GM20000 (cell line): ENCODE measurements at regions not wholly inside any gene's neighbourhood (a gene's known extent, or its start where the extent isn't known, plus 50 kb on each side); places are given as distances from the start of the nearest gene placed in this dataset.

Experiments
- DNase-seq: peaks from one replicate; pipeline ENCODE4 v3.0.0; 2012; ENCODE audit warnings: low spot score
- TF ChIP-seq, protein P1 (sequence below): IDR thresholded peaks from 2 replicates; pipeline ENCODE4 v1.5.1; 2012; ENCODE audit warnings: mild to moderate bottlenecking, control low read depth; ENCODE audit errors: extremely low read depth, missing control alignments

DNA sequence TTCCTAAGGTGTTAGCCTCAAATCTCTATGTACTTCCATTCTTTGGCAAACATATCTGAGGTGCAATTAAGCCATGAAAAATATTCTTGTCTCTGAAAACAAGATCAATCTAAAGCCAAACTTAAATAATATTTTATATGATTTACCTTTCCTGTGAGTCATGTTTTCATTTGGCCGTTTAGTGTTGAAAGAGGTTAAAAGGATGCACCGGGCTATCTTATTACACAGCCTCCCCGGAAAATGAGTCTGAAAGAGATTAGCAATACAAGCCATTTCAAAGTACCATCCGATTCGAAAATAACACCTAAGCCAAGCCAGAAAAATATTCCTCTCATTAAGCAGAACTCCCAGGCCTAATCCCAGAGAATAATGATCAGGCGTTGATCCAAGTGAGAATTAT lies 161.5 kb upstream of the EPHA5 start:
- DNase-seq, result no peak
- TF ChIP-seq, protein P1, sequence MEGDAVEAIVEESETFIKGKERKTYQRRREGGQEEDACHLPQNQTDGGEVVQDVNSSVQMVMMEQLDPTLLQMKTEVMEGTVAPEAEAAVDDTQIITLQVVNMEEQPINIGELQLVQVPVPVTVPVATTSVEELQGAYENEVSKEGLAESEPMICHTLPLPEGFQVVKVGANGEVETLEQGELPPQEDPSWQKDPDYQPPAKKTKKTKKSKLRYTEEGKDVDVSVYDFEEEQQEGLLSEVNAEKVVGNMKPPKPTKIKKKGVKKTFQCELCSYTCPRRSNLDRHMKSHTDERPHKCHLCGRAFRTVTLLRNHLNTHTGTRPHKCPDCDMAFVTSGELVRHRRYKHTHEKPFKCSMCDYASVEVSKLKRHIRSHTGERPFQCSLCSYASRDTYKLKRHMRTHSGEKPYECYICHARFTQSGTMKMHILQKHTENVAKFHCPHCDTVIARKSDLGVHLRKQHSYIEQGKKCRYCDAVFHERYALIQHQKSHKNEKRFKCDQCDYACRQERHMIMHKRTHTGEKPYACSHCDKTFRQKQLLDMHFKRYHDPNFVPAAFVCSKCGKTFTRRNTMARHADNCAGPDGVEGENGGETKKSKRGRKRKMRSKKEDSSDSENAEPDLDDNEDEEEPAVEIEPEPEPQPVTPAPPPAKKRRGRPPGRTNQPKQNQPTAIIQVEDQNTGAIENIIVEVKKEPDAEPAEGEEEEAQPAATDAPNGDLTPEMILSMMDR, result no peak

DNA sequence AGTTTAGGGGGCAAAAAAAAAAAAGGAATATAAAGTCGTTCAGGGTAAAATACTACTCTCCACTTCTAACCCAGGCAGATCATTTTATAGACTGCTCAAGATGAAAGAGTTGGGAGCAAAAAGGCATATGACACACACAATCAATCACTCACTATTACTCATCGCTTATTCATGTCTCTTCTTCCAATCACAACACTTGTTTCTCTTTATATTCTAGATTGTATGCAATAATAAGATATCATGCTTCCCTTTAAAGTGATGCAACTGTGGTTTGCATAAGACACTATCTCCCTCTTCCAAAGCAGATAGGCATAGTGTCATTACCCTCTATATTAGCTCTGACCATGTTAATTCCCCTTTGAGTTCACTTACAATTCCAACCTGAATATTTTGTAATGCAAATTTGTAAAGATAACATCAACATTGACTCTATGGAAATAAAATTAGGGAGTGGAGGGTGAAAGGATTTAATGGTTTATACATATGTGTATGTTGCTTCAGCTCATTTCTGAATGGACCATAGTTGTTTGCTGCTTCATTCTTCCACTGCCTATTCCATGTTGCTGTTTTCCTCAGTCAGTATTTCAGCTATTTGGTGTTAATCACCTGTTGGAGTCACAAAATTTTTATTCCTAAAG lies 154.9 kb upstream of the EPHA5 start:
- DNase-seq, result no peak
- TF ChIP-seq, protein P1, result no peak

DNA sequence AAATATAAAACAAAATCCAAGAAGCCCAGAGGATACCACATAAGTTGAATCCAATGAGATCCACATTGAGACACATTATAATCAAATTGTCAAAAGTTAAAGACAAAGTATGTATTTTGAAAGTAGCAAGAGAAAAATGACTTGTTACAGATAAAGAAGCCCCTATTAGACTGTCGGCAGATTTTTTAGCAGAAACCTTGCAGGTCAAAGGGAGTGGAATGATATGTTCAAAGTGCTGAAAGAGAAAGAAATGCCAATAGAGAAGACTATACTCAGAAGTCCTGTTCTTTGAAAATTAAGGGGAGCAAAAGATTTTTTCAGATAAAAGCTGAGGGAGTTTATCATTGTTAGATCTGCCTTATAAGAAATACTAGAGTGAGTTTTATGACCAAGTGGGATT lies 148.9 kb upstream of the EPHA5 start:
- TF ChIP-seq, protein P1, result no peak
- no peak for DNase-seq

DNA sequence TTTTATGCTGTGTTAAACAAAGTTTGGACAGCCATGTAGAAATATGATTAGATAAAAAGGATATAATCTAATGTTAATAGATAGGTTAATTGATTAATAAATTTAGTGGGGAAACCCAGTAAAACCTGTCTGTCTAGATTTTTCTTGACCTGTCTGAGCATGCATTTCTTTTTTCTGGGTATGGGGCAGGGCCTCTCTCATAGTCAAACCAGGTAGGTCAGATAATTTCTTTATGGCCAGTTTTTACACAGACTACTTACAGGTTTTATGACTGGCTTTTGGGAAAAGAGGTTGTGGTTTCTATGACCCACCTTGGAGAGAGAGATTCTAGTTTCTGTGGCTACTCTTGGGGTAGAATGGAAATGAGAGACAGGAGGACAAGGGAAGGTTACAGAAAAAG lies 135.6 kb upstream of the EPHA5 start:
- no peak for DNase-seq
- TF ChIP-seq, protein P1, result no peak

DNA sequence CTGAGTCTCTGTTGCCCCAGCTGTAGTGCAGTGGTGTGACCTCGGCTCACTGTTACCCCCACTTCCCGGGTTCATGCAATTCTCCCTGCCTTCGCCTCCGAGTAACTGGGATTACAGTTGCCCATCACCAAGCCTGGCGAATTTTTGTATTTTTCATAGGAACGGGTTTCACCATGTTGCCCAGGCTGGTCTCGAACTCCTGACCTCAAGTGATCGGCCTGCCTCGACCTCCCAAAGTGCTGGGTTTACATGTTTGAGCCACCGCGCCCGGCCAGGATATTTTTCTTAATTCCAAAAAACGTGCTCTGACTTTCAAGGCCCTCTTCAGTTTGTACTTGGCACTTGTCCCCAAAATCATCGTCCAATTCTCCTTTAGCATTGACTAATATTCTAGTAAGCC lies 129.2 kb upstream of the EPHA5 start:
- TF ChIP-seq, protein P1, result no peak
- no peak for DNase-seq

DNA sequence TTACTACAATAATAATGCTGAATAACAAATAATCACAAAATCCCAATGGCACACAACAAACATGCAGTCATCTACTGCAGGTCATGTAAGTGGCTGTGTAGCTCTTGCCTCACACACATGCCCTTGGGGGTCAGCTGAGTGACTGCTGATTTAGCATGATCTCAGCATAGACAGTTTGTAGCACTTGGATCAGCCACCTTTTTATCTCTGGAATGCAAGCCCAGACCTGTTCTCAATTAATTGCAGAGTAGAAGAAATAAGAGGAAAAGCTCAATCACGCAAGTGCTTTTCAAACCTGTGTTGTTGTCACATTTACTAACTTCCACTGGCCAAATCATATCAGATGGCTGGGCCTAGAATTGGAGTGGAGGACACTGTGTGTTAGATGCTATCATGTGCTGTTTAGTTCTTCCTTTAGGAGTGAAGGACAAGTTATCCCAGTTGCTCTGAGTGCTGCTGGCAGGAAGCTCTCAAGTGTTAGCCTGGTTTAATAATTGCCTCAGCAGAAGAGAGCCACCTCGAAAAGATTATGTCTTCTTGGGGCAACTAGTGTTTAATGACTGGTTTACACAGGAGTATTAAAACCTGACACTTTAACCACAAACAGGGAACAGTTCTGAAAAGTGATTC lies 128.3 kb upstream of the EPHA5 start:
- TF ChIP-seq, protein P1, result no peak

DNA sequence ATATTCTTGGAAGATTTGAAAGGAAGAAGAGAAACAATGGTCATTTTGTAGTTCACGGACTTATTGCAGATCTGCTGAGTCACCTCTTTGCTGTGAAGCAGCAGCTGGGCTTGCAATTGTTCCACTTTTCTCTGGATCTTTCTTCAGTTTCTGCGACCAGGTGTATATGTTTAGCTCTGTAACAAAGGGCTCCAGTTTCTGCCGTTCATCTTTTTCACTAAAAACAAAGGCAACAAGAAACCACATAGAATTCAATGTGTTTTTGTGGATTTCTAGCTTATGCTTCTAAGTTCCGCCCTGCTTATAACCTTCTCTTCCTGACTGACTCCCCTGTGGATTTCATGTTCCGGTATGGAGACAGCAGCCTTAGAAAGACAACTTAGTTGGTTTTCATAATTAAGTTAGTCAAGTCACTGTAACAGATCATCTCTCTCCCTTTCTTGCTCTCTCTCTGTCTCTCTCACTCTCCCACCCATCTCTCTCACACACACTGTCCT lies 121.6 kb upstream of the EPHA5 start:
- TF ChIP-seq, protein P1, result no peak
- no peak for DNase-seq

More for the DNA sequence above, 128.3 kb upstream of the EPHA5 start:
- no peak for DNase-seq
